ENCODE measurements at regions not wholly inside any gene's neighbourhood (a gene's known extent, or its start where the extent isn't known, plus 50 kb on each side); places are given as distances from the start of the nearest gene placed in this dataset.
"Not testable (repeated sequence)": the region's sequence is repeated elsewhere in the genome, so short reads cannot be mapped to it uniquely, and the experiment has no call there.

DNA sequence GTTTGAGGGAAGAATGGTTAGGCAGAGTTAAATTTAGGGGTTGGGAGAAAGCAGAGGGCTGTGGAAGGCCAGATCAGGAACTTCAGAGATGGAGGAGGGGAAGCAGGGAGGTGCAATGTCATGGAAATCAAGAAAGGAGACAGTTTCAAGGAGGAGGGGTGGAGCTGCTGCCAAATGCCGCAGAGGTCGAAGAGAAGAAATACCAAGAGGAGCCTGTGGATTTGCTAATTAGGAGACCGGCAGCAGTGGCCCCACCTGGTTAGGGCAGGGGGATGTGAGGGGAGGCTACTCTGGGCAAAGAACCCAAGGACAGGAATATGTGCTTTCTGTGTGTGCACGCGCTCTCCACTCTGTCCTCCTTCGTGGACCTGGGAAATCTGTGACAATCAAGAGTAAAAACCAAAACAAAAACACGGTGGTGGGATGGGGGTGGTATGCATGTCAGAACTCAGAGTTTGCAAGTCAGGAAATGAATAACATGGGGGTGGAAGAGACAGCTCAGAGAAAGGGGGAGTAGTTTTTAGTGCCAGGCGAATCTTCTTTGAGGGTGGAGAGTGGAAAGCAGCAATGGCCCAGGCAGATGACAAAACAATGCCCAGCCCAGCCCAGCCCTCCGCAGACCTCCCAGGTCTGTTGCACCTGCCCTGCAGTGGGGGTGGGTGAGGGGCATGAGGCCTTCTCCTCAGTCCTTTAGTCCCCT lies 102.9 kb upstream of the PAX2 start:
- TF ChIP-seq ZFX (IDR thresholded peaks at IDR 0.05; ENCODE audit: borderline replicate concordance) (no peak), CTCF (IDR thresholded peaks at IDR 0.05) (no peak)
- H3K27ac ChIP-seq, result no peak overlapping the region

GRCh38 chr10:100645091-100645490 lies 100.3 kb upstream of the PAX2 start:
- TF ChIP-seq CTCF (IDR thresholded peaks at IDR 0.05), result no peak
- TF ChIP-seq ZFX (IDR thresholded peaks at IDR 0.05; ENCODE audit: borderline replicate concordance), result no peak
- H3K27ac ChIP-seq, result no peak overlapping the region

- no peak overlapping the region for H3K27ac ChIP-seq
- TF ChIP-seq ZFX (IDR thresholded peaks at IDR 0.05; ENCODE audit: borderline replicate concordance), result no peak
- no peak for TF ChIP-seq CTCF (IDR thresholded peaks at IDR 0.05)
These were observed 99.6 kb upstream of the PAX2 start for GRCh38 chr10:100645613-100646392.

GRCh38 chr10:100647928-100648327 lies 97.5 kb upstream of the PAX2 start:
- TF ChIP-seq CTCF (IDR thresholded peaks at IDR 0.05), result no peak
- TF ChIP-seq ZFX (IDR thresholded peaks at IDR 0.05; ENCODE audit: borderline replicate concordance), result no peak
- H3K27ac ChIP-seq, result no peak overlapping the region

- TF ChIP-seq ZFX (IDR thresholded peaks at IDR 0.05; ENCODE audit: borderline replicate concordance) (no peak), CTCF (IDR thresholded peaks at IDR 0.05) (no peak)
- H3K27ac ChIP-seq, result no peak overlapping the region
These were observed 94.7 kb upstream of the PAX2 start for GRCh38 chr10:100650693-100651092.

DNA sequence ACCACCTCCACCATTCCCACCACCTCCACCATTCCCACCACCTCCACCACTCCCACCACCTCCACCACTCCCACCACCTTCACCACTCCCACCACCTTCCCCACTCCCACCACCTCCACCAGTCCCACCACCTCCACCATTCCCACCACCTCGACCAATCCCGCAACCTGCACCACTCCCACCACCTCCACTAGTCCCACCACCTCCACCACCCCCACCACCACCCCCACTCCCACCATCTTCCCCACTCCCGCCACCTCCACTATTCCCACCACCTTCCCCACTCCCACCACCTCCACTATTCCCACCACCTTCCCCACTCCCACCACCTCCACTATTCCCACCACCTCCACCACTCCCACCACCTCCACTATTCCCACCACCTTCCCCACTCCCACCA lies 94.3 kb upstream of the PAX2 start:
- H3K27ac ChIP-seq, result not testable (repeated sequence)

DNA sequence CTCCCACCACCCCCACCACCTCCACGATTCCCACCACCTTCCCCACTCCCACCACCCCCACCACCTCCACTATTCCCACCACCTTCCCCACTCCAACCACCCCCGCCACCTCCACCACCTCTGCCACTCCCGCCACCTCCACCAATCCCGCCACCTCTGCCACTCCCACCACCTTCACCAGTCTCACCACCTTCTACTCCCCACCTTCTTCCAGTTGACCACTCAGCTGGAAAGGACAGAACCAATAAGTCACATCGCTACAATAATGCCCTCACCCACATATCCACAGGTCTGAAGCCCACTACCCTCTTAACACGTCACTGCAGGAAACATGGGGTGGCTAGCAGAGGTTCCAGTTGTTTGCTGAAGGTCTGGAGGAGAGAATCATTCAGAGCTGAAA lies 93.5 kb upstream of the PAX2 start:
- no peak overlapping the region for H3K27ac ChIP-seq
- no peak for TF ChIP-seq ZFX (IDR thresholded peaks at IDR 0.05; ENCODE audit: borderline replicate concordance)
- TF ChIP-seq CTCF (IDR thresholded peaks at IDR 0.05), result no peak
